ENCODE measurements at regions not wholly inside any gene's neighbourhood (a gene's known extent, or its start where the extent isn't known, plus 50 kb on each side); places are given as distances from the start of the nearest gene placed in this dataset.
"Not testable (repeated sequence)": the region's sequence is repeated elsewhere in the genome, so short reads cannot be mapped to it uniquely, and the experiment has no call there.

GRCh38 chr6:23522792-23523547, 603.0 kb upstream of the NRSN1 start:
- POLR2A ChIA-PET, result no interaction called here
- CTCF ChIA-PET, result no interaction called here

- POLR2A ChIA-PET, result no interaction called here
- CTCF ChIA-PET, result no interaction called here
Measured at GRCh38 chr6:23523771-23524170, 602.2 kb upstream of the NRSN1 start.

GRCh38 chr6:23524548-23524947, 601.5 kb upstream of the NRSN1 start:
- ChIA-PET POLR2A (no interaction called here), CTCF (no interaction called here)

- CTCF ChIA-PET, result no interaction called here
- POLR2A ChIA-PET, result no interaction called here
Measured at GRCh38 chr6:23526526-23526925, 599.5 kb upstream of the NRSN1 start.

- ChIA-PET CTCF (no interaction called here), POLR2A (no interaction called here)
Measured at GRCh38 chr6:23529902-23530301, 596.1 kb upstream of the NRSN1 start.

- CTCF ChIA-PET, result no interaction called here
- POLR2A ChIA-PET, result no interaction called here
Measured at GRCh38 chr6:23531666-23532065, 594.3 kb upstream of the NRSN1 start.

- POLR2A ChIA-PET, result no interaction called here
Measured at GRCh38 chr6:23532227-23532626, 593.8 kb upstream of the NRSN1 start.

GRCh38 chr6:23533311-23533710, 592.7 kb upstream of the NRSN1 start:
- POLR2A ChIA-PET, result interaction anchor here (0.5 kb wide), 1 partner anchor 10 kb away, joined by 3 read pairs; no protein-coding TSS in a partner anchor
- CTCF ChIA-PET, result no interaction called here

More at GRCh38 chr6:23532227-23532626, 593.8 kb upstream of the NRSN1 start:
- CTCF ChIA-PET, result no interaction called here

- POLR2A ChIA-PET, result no interaction called here
- CTCF ChIA-PET, result no interaction called here
Measured at GRCh38 chr6:23533944-23534343, 592.1 kb upstream of the NRSN1 start.

GRCh38 chr6:23534351-23534750, 591.7 kb upstream of the NRSN1 start:
- CTCF ChIA-PET, result no interaction called here
- POLR2A ChIA-PET, result no interaction called here

GRCh38 chr6:23535101-23535500, 590.9 kb upstream of the NRSN1 start:
- ChIA-PET POLR2A (no interaction called here), CTCF (no interaction called here)

GRCh38 chr6:23537828-23538227, 588.2 kb upstream of the NRSN1 start:
- CTCF ChIA-PET, result no interaction called here
- POLR2A ChIA-PET, result no interaction called here

GRCh38 chr6:23547851-23548250, 578.2 kb upstream of the NRSN1 start:
- ChIA-PET CTCF (no interaction called here), POLR2A (no interaction called here)

- CTCF ChIA-PET, POLR2A ChIA-PET: not testable (repeated sequence)
Measured at GRCh38 chr6:23554953-23555352, 571.1 kb upstream of the NRSN1 start.

GRCh38 chr6:23559587-23560343, 566.2 kb upstream of the NRSN1 start:
- CTCF ChIA-PET, result no interaction called here

GRCh38 chr6:23561732-23562131, 564.3 kb upstream of the NRSN1 start:
- POLR2A ChIA-PET, result no interaction called here
- CTCF ChIA-PET, result no interaction called here

More at GRCh38 chr6:23559587-23560343, 566.2 kb upstream of the NRSN1 start:
- POLR2A ChIA-PET, result no interaction called here

- ChIA-PET CTCF (no interaction called here), POLR2A (no interaction called here)
Measured at GRCh38 chr6:23562554-23562953, 563.5 kb upstream of the NRSN1 start.

GRCh38 chr6:23563323-23563722, 562.7 kb upstream of the NRSN1 start:
- ChIA-PET CTCF (no interaction called here), POLR2A (no interaction called here)

GRCh38 chr6:23566418-23566817, 559.6 kb upstream of the NRSN1 start:
- CTCF ChIA-PET, result no interaction called here
- POLR2A ChIA-PET, result no interaction called here

- CTCF ChIA-PET, result no interaction called here
Measured at GRCh38 chr6:23568292-23568691, 557.7 kb upstream of the NRSN1 start.

GRCh38 chr6:23584134-23584763, 541.8 kb upstream of the NRSN1 start:
- CTCF ChIA-PET, result no interaction called here
- POLR2A ChIA-PET, result no interaction called here

More at GRCh38 chr6:23568292-23568691, 557.7 kb upstream of the NRSN1 start:
- POLR2A ChIA-PET, result no interaction called here

Measured in activated CD8-positive, alpha-beta memory T cell treated with anti-CD3 and anti-CD28 coated beads for 36 hours (primary cell).